Loucy (cell line): ENCODE measurements at regions not wholly inside any gene's neighbourhood (a gene's known extent, or its start where the extent isn't known, plus 50 kb on each side); places are given as distances from the start of the nearest gene placed in this dataset.

Experiments
- CTCF ChIP-seq: fragments of 200-600 bp; sonication (generic); conservative IDR thresholded peaks from 2 replicates; pipeline ENCODE4 v1.5.1; 2014; ENCODE audit warnings: mild to moderate bottlenecking, antibody characterized with exemption, low read length
- EZH2phosphoT487 ChIP-seq: fragments of 200-600 bp; IDR thresholded peaks from 2 replicates; pipeline ENCODE4 v1.6.1; 2018; ENCODE audit warnings: antibody characterized with exemption, mild to moderate bottlenecking, moderate library complexity, borderline replicate concordance

- TF ChIP-seq CTCF: no peak
- no peak for TF ChIP-seq EZH2phosphoT487
These were observed 82.2 kb downstream of the KLF15 start for GRCh38 chr3:126274735-126275619.
